HCT116 (cell line): ENCODE measurements at regions not wholly inside any gene's neighbourhood (a gene's known extent, or its start where the extent isn't known, plus 50 kb on each side); places are given as distances from the start of the nearest gene placed in this dataset.

ENCODE experiments used
- EGR1 ChIP-seq: IDR thresholded peaks from 2 replicates; pipeline ENCODE4 v1.6.1; 2012; ENCODE audit warnings: low read depth
- EZH2 ChIP-seq: fragments of 200-600 bp; sonication (generic); IDR thresholded peaks from 2 replicates; pipeline ENCODE4 v1.6.1; 2017; ENCODE audit warnings: antibody characterized with exemption, mixed run types
- EZH2phosphoT487 ChIP-seq: fragments of 200-600 bp; IDR thresholded peaks from 2 replicates; pipeline ENCODE4 v1.6.1; 2018; ENCODE audit warnings: antibody characterized with exemption, borderline replicate concordance
- MAX ChIP-seq: IDR thresholded peaks from 2 replicates; pipeline ENCODE4 v1.6.1; 2012
- POLR2A ChIP-seq: IDR thresholded peaks from 2 replicates; pipeline ENCODE4 v1.7.0; 2011; ENCODE audit warnings: borderline replicate concordance; ENCODE audit not compliant: insufficient read depth, insufficient read length; ENCODE audit errors: extremely low read depth
- YY1 ChIP-seq: IDR thresholded peaks from 2 replicates; pipeline ENCODE4 v1.6.1; 2011; ENCODE audit warnings: low read length, low read depth, moderate library complexity, mild to moderate bottlenecking; ENCODE audit not compliant: insufficient replicate concordance; ENCODE audit errors: extremely low read depth
- TF ChIP-seq, protein P1 (sequence below), 3 experiments: fragments of 200-600 bp in 1 of 3; sonication (generic) in 1 of 3; IDR thresholded peaks in 2 of 3; conservative IDR thresholded peaks in 1 of 3; 2 replicates each; pipeline ENCODE4 v1.5.1; 2012 to 2017; ENCODE audit warnings: low read depth in 2 of 3, low read length in 2 of 3, antibody characterized with exemption in 1 of 3, borderline replicate concordance in 1 of 3, control low read depth in 1 of 3, mild to moderate bottlenecking in 1 of 3, mixed read lengths in 1 of 3, mixed run types in 1 of 3, moderate library complexity in 1 of 3; ENCODE audit not compliant: insufficient read depth in 1 of 3

DNA sequence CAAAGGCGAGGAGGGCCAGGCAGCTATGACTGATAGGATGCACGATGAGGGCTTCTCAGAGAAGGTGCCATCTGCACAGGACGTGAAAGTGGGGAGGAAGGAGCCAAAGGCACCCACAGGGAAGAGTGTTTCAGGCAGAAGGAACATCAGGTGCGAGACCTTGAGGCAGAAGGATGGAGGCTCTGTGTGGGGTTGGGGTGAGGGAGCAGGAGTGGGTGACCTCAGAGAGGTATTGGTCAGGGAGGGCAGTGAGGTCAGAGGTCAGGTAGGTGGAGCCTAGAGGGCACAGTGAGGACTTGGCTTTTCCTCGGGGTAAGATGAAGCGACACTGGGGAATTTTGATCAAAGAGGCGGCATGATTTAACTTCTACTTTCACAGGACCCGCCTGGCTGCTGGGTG, 64.7 kb upstream of the XPA start:
- TF ChIP-seq, protein P1, sequence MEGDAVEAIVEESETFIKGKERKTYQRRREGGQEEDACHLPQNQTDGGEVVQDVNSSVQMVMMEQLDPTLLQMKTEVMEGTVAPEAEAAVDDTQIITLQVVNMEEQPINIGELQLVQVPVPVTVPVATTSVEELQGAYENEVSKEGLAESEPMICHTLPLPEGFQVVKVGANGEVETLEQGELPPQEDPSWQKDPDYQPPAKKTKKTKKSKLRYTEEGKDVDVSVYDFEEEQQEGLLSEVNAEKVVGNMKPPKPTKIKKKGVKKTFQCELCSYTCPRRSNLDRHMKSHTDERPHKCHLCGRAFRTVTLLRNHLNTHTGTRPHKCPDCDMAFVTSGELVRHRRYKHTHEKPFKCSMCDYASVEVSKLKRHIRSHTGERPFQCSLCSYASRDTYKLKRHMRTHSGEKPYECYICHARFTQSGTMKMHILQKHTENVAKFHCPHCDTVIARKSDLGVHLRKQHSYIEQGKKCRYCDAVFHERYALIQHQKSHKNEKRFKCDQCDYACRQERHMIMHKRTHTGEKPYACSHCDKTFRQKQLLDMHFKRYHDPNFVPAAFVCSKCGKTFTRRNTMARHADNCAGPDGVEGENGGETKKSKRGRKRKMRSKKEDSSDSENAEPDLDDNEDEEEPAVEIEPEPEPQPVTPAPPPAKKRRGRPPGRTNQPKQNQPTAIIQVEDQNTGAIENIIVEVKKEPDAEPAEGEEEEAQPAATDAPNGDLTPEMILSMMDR (IDR thresholded peaks at IDR 0.05 in 2 of 3, conservative IDR thresholded peaks at IDR 0.05 in 1 of 3; ENCODE audit: borderline replicate concordance in 1 of 3, insufficient read depth in 1 of 3, low read depth in 2 of 3, low read length in 2 of 3), result no peak
- no peak for TF ChIP-seq EZH2
- TF ChIP-seq YY1, result no peak
- TF ChIP-seq EGR1, result no peak
- TF ChIP-seq EZH2phosphoT487, result no peak
- TF ChIP-seq MAX, result no peak
- no peak for TF ChIP-seq POLR2A
